A673 (cell line): ENCODE measurements at regions not wholly inside any gene's neighbourhood (a gene's known extent, or its start where the extent isn't known, plus 50 kb on each side); places are given as distances from the start of the nearest gene placed in this dataset.

ENCODE experiments used
- BruUV-seq: library from RNA; stranded (reverse); fragments of 400-500 nt; replicated peaks from 2 replicates; lab custom pipeline; 2021; lab: Mats Ljungman, UMichigan
- CTCF ChIA-PET: fragments of 300-600 bp; sonication (Branson Sonifier 250); formaldehyde crosslinking; loops from one replicate; lab custom pipeline; 2022; ENCODE audit warnings: antibody characterized with exemption; lab: Charles Lee
- POLR2A ChIA-PET: fragments of 300-600 bp; sonication (Branson Sonifier 250); formaldehyde crosslinking; loops from one replicate; lab custom pipeline; 2022; ENCODE audit warnings: antibody characterized with exemption; ENCODE audit not compliant: low non-redundant PET; lab: Charles Lee
- DNase-seq: peaks from one replicate; pipeline ENCODE4 v3.0.0-alpha.2; 2015; ENCODE audit warnings: low spot score
- H3K27ac ChIP-seq: fragments of 200-600 bp; sonication (generic); 2 replicates; pipeline ENCODE4 v1.5.1; 2016; ENCODE audit warnings: mixed run types, low read depth, mild to moderate bottlenecking, mixed read lengths, antibody characterized with exemption, low read length; ENCODE audit not compliant: poor library complexity, severe bottlenecking
- H3K27me3 ChIP-seq: fragments of 200-600 bp; sonication (generic); replicated peaks from 2 replicates; pipeline ENCODE4 v1.6.1; 2017; ENCODE audit warnings: mixed run types, low read depth, mild to moderate bottlenecking, mixed read lengths, antibody characterized with exemption, low read length; ENCODE audit not compliant: insufficient read depth, poor library complexity
- H3K36me3 ChIP-seq: fragments of 200-600 bp; sonication (generic); 2 replicates; pipeline ENCODE4 v1.6.1; 2016; ENCODE audit warnings: mixed run types, mild to moderate bottlenecking, mixed read lengths, antibody characterized with exemption, low read length; ENCODE audit not compliant: insufficient read depth, poor library complexity, severe bottlenecking
- H3K4me1 ChIP-seq: fragments of 200-600 bp; sonication (generic); 2 replicates; pipeline ENCODE4 v1.6.1; 2017; ENCODE audit warnings: mixed run types, mild to moderate bottlenecking, mixed read lengths, antibody characterized with exemption, low read length; ENCODE audit not compliant: insufficient read depth, poor library complexity, severe bottlenecking
- H3K4me3 ChIP-seq: fragments of 200-600 bp; sonication (generic); 2 replicates; pipeline ENCODE4 v1.5.1; 2016; ENCODE audit warnings: low read depth, mixed run types, mild to moderate bottlenecking, mixed read lengths, low read length; ENCODE audit not compliant: poor library complexity, severe bottlenecking
- H3K9me3 ChIP-seq: fragments of 200-600 bp; sonication (generic); 2 replicates; pipeline ENCODE4 v1.6.1; 2016; ENCODE audit warnings: mixed run types, low read depth, mild to moderate bottlenecking, mixed read lengths, antibody characterized with exemption, low read length; ENCODE audit not compliant: poor library complexity, severe bottlenecking
- CTCF ChIP-seq: fragments of 300-800, 200-600 bp; sonication (generic); conservative IDR thresholded peaks from 2 replicates; pipeline ENCODE4 v1.5.1; 2017; ENCODE audit warnings: low read depth, mild to moderate bottlenecking, antibody characterized with exemption, low read length, moderate library complexity, mixed read lengths
- EZH2 ChIP-seq: fragments of 200-600 bp; sonication (generic); IDR thresholded peaks from 2 replicates; pipeline ENCODE4 v1.6.1; 2017; ENCODE audit warnings: borderline replicate concordance, low read depth, mild to moderate bottlenecking, mixed read lengths, antibody characterized with exemption, low read length; ENCODE audit not compliant: poor library complexity, severe bottlenecking
- intact Hi-C: fragments of 100-400 bp; cut with micrococcal nuclease; formaldehyde crosslinking; loops from one replicate; pipeline ENCODE4 v1.10.0; 2022; ENCODE audit not compliant: unreplicated experiment

GRCh38 chr7:49327155-49327554, 402.8 kb downstream of the CDC14C start:
- CTCF ChIA-PET = no interaction called here
- DNase-seq = no peak
- POLR2A ChIA-PET = no interaction called here
- BruUV-seq = no TSS peak
- no peaks in the 10 kb centered on the region for H3K36me3 ChIP-seq
- H3K4me3 ChIP-seq = no peak overlapping the region
- no peaks in the 10 kb centered on the region for H3K4me1 ChIP-seq
- no peak overlapping the region for H3K27ac ChIP-seq
- intact Hi-C loops = no loop called here
- H3K9me3 ChIP-seq = peaks cover 3% of the 10 kb centered on the region
- H3K27me3 ChIP-seq = no peaks in the 10 kb centered on the region
- no peak for TF ChIP-seq EZH2
- TF ChIP-seq CTCF = no peak

GRCh38 chr7:49333180-49333881, 409.0 kb downstream of the CDC14C start:
- no peaks in the 10 kb centered on the region for H3K4me1 ChIP-seq
- no peak overlapping the region for H3K27ac ChIP-seq
- CTCF ChIA-PET = no interaction called here
- H3K9me3 ChIP-seq = peaks cover 8% of the 10 kb centered on the region
- POLR2A ChIA-PET = no interaction called here
- no TSS peak for BruUV-seq
- DNase-seq = no peak
- no peaks in the 10 kb centered on the region for H3K27me3 ChIP-seq
- H3K36me3 ChIP-seq = no peaks in the 10 kb centered on the region
- TF ChIP-seq EZH2 (no peak), CTCF (no peak)
- no peak overlapping the region for H3K4me3 ChIP-seq
- intact Hi-C loops = no loop called here

- Histone ChIP-seq H3K4me1 (no peaks in the 10 kb centered on the region), H3K27me3 (no peaks in the 10 kb centered on the region), H3K9me3 (peaks cover 10% of the 10 kb centered on the region), H3K36me3 (no peaks in the 10 kb centered on the region), H3K27ac (no peak overlapping the region), H3K4me3 (no peak overlapping the region)
- ChIA-PET POLR2A (interaction anchor here (0.6 kb wide), 1 partner anchor 422 kb away, joined by 3 read pairs; no protein-coding TSS in a partner anchor), CTCF (no interaction called here)
- no peak for TF ChIP-seq CTCF
- TF ChIP-seq EZH2 = no peak
- BruUV-seq = no TSS peak
- intact Hi-C loops = no loop called here
- DNase-seq = no peak
These were observed 417.5 kb downstream of the CDC14C start for GRCh38 chr7:49341849-49342248.
